ENCODE measurements at regions not wholly inside any gene's neighbourhood (a gene's known extent, or its start where the extent isn't known, plus 50 kb on each side); places are given as distances from the start of the nearest gene placed in this dataset.

GRCh38 chr16:9509663-9510062 is 418.2 kb downstream of the HAPSTR1 start:
- Mint-ChIP-seq H3K27me3 (no peaks in the 10 kb centered on the region), H3K4me1 (ENCODE audit: low read depth) (peaks cover 13% of the 10 kb centered on the region), H3K27ac (no peak overlapping the region), H3K4me3 (ENCODE audit: low read depth) (no peak overlapping the region), H3K36me3 (ENCODE audit: insufficient read depth) (no peaks in the 10 kb centered on the region), H3K9me3 (ENCODE audit: low read depth) (peaks cover 9% of the 10 kb centered on the region)
- no peak for TF ChIP-seq CTCF (IDR thresholded peaks at IDR 0.05; ENCODE audit: unreplicated experiment)
- no peak for DNase-seq (ENCODE audit: low spot score, unreplicated experiment)

GRCh38 chr16:9511389-9511788 is 419.9 kb downstream of the HAPSTR1 start:
- H3K27me3 Mint-ChIP-seq = no peaks in the 10 kb centered on the region
- no peaks in the 10 kb centered on the region for H3K36me3 Mint-ChIP-seq (ENCODE audit: insufficient read depth)
- H3K27ac Mint-ChIP-seq = no peak overlapping the region
- no peak for DNase-seq (ENCODE audit: low spot score, unreplicated experiment)
- H3K4me1 Mint-ChIP-seq (ENCODE audit: low read depth) = peaks cover 12% of the 10 kb centered on the region
- no peak for TF ChIP-seq CTCF (IDR thresholded peaks at IDR 0.05; ENCODE audit: unreplicated experiment)
- H3K9me3 Mint-ChIP-seq (ENCODE audit: low read depth) = peaks cover 6% of the 10 kb centered on the region
- no peak overlapping the region for H3K4me3 Mint-ChIP-seq (ENCODE audit: low read depth)

- Mint-ChIP-seq H3K9me3 (ENCODE audit: low read depth) (peaks cover 6% of the 10 kb centered on the region), H3K4me1 (ENCODE audit: low read depth) (peaks cover 3% of the 10 kb centered on the region), H3K36me3 (ENCODE audit: insufficient read depth) (no peaks in the 10 kb centered on the region), H3K4me3 (ENCODE audit: low read depth) (no peak overlapping the region), H3K27ac (no peak overlapping the region), H3K27me3 (no peaks in the 10 kb centered on the region)
- TF ChIP-seq CTCF (IDR thresholded peaks at IDR 0.05; ENCODE audit: unreplicated experiment) = no peak
- DNase-seq (ENCODE audit: low spot score, unreplicated experiment) = no peak
Observed at GRCh38 chr16:9516444-9516843, 425.0 kb downstream of the HAPSTR1 start.

GRCh38 chr16:9518051-9518450 is 426.6 kb downstream of the HAPSTR1 start:
- peaks cover 6% of the 10 kb centered on the region for H3K9me3 Mint-ChIP-seq (ENCODE audit: low read depth)
- no peaks in the 10 kb centered on the region for H3K27me3 Mint-ChIP-seq
- no peak for DNase-seq (ENCODE audit: low spot score, unreplicated experiment)
- peaks cover 11% of the 10 kb centered on the region for H3K4me1 Mint-ChIP-seq (ENCODE audit: low read depth)
- H3K27ac Mint-ChIP-seq = no peak overlapping the region
- TF ChIP-seq CTCF (IDR thresholded peaks at IDR 0.05; ENCODE audit: unreplicated experiment) = no peak
- no peaks in the 10 kb centered on the region for H3K36me3 Mint-ChIP-seq (ENCODE audit: insufficient read depth)
- H3K4me3 Mint-ChIP-seq (ENCODE audit: low read depth) = no peak overlapping the region

GRCh38 chr16:9518581-9518980 is 427.1 kb downstream of the HAPSTR1 start:
- H3K27ac Mint-ChIP-seq = no peak overlapping the region
- H3K4me1 Mint-ChIP-seq (ENCODE audit: low read depth) = peaks cover 13% of the 10 kb centered on the region
- H3K27me3 Mint-ChIP-seq = no peaks in the 10 kb centered on the region
- H3K36me3 Mint-ChIP-seq (ENCODE audit: insufficient read depth) = no peaks in the 10 kb centered on the region
- H3K9me3 Mint-ChIP-seq (ENCODE audit: low read depth) = peaks cover 1% of the 10 kb centered on the region
- no peak for DNase-seq (ENCODE audit: low spot score, unreplicated experiment)
- no peak overlapping the region for H3K4me3 Mint-ChIP-seq (ENCODE audit: low read depth)
- no peak for TF ChIP-seq CTCF (IDR thresholded peaks at IDR 0.05; ENCODE audit: unreplicated experiment)
